OCI-LY7 (cell line): ENCODE measurements at regions not wholly inside any gene's neighbourhood (a gene's known extent, or its start where the extent isn't known, plus 50 kb on each side); places are given as distances from the start of the nearest gene placed in this dataset.

ENCODE experiments used
- CTCF ChIP-seq: fragments of 200-600 bp; sonication (generic); conservative IDR thresholded peaks from 2 replicates; pipeline ENCODE4 v1.5.1; 2014; ENCODE audit warnings: mild to moderate bottlenecking, antibody characterized with exemption, low read length, moderate library complexity, mixed read lengths
- EZH2phosphoT487 ChIP-seq: fragments of 200-600 bp; sonication (generic); IDR thresholded peaks from 2 replicates; pipeline ENCODE4 v1.6.1; 2018; ENCODE audit warnings: low read depth, borderline replicate concordance, mild to moderate bottlenecking, mixed run types, antibody characterized with exemption, low read length, moderate library complexity, mixed read lengths

GRCh38 chr20:22442318-22442717 is 142.1 kb downstream of the FOXA2 start:
- TF ChIP-seq EZH2phosphoT487 (no peak), CTCF (no peak)
